SKM-1 treated with dmso at 0.1 percent for 144 hours (cell line): ENCODE measurements at regions not wholly inside any gene's neighbourhood (a gene's known extent, or its start where the extent isn't known, plus 50 kb on each side); places are given as distances from the start of the nearest gene placed in this dataset.

Experiments used
- DNase-seq: peaks from one replicate; lab custom pipeline; 2025; ENCODE audit not compliant: unreplicated experiment; lab: John Stamatoyannopoulos, UW

- DNase-seq, result no peak
These were observed 457.8 kb downstream of the RASEF start for GRCh38 chr9:82604947-82605656.

DNA sequence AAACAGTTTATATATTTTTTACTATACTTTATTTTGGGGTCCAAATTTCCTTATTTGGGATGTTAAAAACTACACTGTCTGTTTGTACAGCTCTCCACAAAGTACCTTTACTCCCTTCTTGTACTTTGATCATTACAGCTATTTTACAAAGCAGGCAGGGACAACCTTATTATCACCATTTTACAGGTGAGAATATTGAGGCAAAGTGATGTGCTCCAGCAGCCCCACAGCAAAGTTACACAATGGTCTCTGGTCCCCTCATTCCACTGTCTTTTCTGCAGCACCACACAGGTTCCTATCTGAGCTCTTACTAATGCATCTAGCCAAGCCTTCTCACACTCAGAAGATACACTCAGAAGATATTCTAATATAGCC, 457.3 kb downstream of the RASEF start:
- no peak for DNase-seq

DNA sequence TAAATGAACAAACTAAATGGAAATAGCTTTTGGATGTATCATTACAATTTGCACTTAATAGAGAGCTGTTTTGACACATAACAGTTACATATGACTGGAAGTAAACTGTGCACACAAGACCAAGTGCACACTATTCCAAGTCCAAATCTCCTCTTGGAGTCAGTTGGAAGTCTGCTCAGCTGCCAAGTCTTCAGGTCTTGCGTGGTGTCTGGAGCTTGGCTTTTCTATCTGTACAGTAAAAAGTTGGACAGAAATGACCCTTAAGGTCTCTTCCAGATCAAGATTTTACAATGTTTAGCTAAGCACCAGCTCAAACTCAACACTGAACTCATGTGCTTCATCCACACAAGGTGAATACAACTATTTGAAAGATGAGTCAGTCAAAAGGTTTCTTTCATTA, 456.9 kb downstream of the RASEF start:
- DNase-seq, result no peak

DNA sequence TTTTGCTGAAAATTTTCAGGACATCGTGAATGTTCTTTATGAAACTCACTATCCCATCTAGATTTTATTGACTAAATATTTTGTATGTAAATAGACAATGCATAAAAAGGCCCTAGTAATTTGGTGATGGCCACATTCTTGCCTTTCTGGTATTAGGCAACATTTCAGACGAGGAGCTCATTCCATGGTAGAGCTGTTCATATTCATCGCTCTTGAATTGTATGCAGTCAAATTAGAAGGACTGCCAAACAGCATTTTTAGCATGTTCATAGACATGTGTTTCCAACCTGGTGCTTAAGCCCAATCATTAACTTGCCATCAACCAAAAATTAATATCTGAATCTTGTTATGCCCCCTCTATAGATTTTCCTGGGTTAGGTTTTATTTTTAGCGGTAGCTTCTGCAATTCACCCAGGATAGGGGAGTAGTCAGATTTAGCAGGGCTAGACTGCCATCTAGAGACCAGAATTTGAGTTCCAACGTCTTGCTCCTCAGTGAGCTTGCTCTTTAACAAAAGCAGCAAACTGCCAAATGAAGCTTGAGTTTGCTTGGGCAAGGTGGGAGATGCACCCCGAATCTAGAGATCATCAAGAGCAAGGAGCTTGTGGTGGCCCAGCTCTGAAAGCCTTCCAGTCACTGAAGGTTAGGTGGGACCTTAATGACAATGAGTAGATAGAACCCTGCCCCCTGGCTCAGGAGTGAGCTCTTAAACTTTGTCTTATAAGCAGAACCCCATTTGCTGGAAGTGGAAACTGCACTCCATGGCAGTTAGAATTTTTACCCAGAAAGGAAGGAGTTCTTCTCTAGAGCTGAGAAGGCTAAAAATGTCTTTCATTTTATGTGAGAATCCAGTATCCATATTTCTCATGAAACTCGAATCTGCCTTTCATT, 456.2 kb downstream of the RASEF start:
- DNase-seq, result no peak

DNA sequence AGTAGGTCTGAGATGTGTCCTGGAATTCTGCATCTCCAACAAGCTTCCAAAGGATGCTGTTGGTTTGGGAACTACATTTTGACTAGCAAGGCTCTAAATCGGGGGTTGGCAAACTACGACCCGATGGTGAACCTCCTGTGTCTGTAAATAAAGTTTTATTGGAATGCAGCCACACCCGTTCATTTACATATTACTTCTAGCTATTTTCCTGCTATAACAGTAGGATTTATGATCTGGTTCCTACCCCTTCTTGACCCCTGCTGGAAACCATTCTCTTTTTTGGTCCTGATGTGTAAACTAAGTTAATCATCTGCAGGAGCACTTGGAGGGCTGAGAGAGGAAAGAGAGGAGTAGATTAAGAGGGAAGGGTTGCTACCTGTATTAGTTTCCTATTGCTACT, 454.5 kb downstream of the RASEF start:
- DNase-seq, result no peak

DNA sequence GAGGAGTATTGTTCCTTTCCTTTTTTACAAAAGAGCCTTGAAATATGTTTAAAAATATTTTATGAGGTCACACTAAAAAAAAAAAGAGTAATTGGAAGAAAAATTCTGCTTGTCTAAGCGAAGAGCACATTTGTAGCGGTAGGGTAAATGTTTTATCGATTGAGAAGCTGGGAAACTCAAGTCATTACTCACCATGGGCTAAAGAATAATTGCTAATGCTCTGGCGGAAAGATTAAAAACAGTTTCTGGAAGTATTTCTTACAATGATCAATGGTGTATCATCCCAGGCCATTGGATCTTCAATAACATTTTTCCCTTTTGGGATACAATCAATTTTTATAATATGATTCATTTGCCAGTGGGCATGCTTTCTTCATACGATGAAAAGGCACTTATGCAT, 450.0 kb downstream of the RASEF start:
- no peak for DNase-seq

GRCh38 chr9:82613498-82613897, 449.4 kb downstream of the RASEF start:
- DNase-seq, result no peak

- DNase-seq, result no peak
These were observed 446.4 kb downstream of the RASEF start for GRCh38 chr9:82616545-82616944.

DNA sequence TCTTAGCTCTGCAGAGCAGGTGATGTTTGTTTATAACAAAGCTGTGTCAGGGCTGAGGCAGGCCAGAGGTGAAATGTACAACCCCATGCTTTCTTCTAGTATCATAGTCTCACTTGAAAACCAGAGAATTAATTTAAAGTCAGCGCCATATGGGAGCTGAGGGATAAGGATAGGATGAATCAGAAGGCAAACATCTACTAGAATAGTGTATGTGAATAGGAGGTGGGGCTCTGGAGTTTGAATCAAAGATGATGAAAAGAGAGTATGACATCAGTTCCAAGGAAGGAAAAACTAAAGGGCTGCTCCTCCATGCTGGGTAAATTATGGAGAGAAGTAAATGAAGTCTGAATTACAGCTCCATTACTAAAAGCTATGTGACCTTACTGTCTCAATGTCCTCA, 441.5 kb downstream of the RASEF start:
- no peak for DNase-seq

DNA sequence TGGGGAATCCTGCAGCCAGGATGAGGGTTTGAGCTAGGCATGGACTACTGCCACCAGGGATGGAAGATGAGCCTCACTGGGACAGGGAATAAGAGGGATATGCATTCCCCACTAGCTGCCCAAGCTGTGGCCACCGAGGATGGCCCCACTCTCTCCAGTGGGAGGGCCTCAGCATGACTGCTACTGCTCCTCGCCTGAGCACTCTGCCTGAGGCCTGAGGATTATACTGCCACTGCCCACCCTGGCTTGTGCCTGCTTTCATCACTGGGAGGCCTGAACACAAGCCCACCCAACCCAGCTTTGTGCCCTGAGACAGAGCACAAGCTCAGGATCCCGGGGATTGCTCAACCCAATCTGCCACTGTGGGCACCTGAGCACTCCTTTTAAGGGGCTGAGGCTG, 425.6 kb downstream of the RASEF start:
- DNase-seq, result no peak

DNA sequence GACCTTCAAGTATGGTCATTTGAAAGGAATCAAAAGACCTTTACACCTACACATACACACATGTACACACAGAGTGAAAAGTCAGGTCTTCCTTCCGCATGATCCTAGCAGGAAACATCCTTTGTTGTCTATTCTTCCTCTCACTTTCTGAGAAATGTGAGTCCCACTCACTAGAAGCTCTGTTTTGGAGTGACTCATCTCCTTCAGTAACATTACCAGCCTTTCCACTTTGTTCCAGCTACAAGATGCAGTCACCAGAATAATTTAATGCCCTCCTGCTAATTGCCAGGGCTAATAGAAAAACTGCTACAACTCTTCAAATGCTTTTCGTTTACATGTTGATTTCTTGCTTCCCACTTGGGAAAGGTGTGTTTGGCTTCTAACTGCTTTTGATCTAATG, 417.3 kb downstream of the RASEF start:
- DNase-seq, result no peak

DNA sequence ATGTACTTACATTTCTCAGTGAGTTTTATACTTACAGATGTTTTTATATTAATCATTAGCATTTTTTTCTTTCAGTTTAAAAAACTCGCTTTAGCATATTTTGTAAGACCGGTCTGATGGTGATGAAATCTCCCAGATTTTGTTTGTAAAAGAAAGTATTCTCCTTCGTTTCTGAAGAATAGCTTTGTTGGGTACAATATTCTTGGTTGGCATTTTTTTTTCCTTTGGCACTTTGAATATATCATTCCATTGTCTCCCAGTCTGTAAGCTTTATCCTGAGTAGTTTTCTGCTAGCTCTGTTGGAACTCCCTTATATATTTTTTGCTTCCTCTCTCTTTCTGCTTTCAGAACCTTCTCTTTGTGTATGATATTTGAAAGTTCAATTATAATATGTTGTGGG, 412.6 kb downstream of the RASEF start:
- DNase-seq, result no peak

- no peak for DNase-seq
These were observed 411.5 kb downstream of the RASEF start for GRCh38 chr9:82651474-82651873.

DNA sequence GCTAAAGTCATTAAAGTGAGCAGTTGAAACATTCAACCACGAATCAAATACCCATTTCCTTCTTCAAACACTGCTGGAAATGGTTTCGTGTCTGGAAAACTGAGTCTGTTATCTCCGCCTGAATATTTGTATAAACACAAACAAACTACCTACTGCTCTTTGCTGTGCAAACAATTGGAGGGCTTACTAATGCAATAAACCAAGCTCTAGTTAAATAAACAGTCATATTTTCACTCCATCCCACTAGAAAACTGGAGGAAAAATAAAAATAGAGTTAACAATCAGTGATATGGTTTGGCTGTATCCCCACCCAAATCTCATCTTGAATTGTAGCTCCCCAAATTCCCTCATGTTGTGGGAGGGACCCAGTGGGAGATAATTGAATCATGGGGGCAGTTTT, 397.6 kb downstream of the RASEF start:
- DNase-seq, result no peak

DNA sequence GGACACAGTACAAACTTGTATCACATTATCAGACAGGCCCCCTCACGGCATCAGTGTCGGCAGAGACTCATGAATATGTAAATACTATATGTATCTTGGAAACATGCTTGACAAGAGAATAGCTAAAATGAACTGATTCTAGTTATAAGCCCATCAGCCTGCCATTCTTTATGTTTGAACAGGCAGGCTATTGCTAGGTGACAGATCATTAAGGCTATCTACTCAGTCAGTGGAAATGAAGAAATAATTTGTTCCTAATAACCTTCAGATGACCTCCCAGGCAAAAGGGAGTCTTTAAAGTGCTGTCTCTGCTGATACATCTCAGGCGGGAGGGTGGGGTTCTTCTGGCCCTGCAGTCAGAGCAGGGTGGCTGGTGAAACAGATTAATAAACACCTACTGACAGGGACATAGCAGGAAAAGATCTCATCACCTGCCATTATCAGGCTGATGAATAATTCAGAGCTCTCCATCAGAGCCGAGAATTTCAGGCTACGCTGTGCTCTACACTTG, 394.2 kb downstream of the RASEF start:
- no peak for DNase-seq

- DNase-seq, result no peak
These were observed 392.9 kb downstream of the RASEF start for GRCh38 chr9:82670000-82670399.

- DNase-seq, result no peak
These were observed 392.2 kb downstream of the RASEF start for GRCh38 chr9:82670726-82671125.

GRCh38 chr9:82673201-82673600, 389.7 kb downstream of the RASEF start:
- no peak for DNase-seq

- no peak for DNase-seq
These were observed 389.0 kb downstream of the RASEF start for GRCh38 chr9:82673919-82674318.

DNA sequence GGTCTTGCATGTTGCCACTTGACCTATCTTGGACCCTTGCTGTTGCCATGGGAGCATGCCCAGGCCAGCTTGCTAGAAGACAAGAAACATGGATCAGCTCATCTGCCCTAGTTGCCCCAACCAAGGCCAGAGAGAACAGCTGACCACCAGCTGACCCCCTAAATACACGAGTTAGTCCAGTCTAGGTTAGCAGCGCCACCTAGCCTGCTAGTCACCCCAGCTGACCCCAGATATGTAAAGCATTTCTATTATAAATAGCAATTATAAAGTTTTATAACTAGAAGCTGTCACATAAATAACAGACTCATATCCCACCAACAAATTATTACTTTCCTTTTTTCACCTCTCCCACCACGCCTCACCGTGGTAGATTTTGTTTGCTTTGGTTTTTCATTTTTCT, 387.8 kb downstream of the RASEF start:
- no peak for DNase-seq

DNA sequence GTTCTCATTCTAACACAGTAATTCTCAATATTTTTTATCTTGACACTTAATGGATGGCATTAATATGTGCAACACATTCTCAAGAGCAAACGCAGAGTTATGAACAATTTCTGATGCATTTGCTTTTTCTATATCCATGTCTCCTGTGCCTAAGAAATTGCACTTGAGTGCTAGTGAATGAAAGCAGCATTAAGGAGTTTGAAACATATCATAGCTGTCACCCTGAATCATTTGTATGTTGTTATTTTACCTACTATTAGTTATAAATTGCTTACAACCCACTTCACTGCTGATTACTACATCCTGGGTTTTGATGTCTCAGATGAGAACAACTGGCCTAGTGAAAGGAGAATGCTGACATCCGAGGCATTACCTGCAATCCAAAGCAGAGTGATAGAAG, 387.3 kb downstream of the RASEF start:
- no peak for DNase-seq

DNA sequence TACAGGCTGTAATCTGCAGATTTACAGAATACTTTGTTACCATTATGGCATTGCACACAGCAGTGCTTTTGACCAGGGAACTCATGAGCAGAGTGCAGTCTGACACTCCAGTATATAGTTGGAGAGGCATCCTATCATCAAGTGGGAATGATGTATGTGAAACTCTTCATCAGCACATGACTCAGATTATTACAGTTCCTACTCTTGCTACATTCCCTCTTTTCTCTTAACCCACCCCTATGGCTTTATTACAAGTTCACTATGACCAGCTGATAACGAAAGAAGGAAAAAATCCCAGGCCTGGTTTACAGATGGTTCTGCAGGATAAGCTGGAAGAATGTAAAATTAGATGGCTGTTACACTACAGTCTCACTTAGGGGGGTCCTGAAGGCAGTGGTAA, 385.9 kb downstream of the RASEF start:
- DNase-seq, result no peak
